Glomerular visceral epithelial cell (primary cell): ENCODE measurements at regions not wholly inside any gene's neighbourhood (a gene's known extent, or its start where the extent isn't known, plus 50 kb on each side); places are given as distances from the start of the nearest gene placed in this dataset.
"Not testable (repeated sequence)": the region's sequence is repeated elsewhere in the genome, so short reads cannot be mapped to it uniquely, and the experiment has no call there.

ENCODE experiments used
- DNase-seq: peaks from one replicate; pipeline ENCODE4 v3.0.0-alpha.2; 2016; ENCODE audit errors: extremely low spot score

DNA sequence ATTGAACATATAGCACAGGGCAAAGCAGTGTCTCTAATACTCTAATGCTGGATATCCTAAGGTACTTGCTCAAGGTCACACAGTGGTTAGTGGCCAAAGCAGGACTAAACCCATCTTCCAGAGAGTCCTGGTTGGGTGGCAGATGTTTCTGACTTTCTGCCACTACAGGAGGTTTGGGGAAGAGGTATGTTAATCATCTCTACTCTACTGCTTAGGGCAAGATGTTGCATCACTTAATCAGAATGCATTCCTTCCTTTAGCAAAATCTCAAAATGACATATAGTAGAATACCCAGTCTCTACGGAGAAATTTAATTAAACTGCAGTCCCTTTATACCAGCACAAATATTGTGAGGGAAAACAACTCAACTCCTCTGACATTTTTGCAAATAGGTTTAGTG lies 190.7 kb upstream of the FAM241A start:
- no peak for DNase-seq

DNA sequence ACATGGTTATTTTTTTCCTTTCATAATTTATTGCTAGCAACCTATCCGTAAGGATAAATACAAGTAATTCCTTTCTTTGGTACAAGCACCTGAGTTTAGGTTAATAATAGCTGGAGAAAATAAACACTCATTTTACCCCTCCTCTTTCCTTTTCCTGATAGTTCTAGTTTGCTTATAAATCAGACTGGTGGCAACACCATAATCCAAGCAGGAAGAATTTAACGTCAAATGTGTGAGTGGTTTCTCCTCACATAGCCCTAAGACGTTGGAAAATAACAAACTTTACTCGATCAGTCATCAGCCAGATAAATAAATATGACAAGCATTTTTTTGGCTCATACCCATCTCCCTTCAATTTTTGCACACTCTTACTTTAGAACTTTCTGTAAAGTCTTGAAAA lies 190.3 kb upstream of the FAM241A start:
- no peak for DNase-seq

DNA sequence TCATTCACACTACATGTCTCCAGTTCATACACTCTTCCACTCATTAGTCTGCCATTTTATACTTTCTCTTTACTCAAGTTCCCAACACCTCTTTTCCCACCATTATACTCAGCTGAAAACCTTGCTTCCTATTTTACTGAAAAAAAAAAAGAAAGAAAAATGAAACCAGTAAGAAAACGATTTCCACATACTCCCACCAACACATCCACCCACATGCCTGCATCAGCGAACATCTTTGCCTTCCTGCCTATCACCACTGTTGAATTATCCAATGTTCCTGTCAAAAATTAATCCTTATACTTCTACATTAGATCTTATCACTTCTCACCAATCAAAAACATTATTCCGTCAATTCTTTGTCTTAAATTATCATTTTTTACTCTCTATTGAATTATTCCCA lies 188.1 kb upstream of the FAM241A start:
- DNase-seq = no peak

DNA sequence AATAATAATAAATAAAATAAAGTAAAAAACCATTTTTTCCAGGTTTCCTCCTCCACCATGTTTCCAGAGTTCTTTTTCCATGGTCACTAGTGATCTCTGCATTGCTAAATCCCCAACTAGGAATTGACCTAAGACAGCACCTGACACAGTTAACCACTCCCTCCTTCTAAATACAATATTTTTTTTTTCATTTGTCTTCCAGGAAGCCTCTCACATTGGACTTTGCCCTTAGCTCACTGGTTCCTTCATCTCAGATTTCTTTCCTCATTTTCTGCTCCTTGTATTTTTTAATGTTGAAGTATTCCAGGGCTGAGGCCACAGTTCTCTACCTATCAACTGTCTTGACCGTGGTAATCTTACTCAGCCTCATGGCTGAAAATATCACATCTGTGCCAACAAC lies 187.3 kb upstream of the FAM241A start:
- no peak for DNase-seq

GRCh38 chr4:111959222-111959621 lies 186.0 kb upstream of the FAM241A start:
- peak; percentile 47 for DNase-seq

DNA sequence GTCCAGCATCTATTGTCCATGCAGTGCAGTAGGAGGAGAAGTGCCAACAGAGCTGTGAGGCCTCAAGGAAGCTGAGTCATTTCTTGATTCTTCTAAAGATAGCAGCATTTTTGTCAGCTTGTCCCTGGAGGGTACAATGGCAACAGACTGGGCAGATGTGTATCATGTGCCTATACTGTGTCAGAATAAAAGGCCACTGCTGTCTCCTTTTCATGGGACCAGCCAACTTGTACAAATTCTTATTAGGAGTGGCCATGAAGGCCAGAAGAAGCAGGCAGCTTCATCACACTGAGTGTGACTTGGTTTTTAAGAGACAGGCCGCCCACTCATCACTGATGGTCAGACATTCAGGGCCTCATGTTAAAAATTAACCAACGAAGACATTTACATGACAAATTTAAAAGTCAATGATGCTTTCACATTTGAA lies 185.0 kb upstream of the FAM241A start:
- DNase-seq = peak; percentile 11

DNA sequence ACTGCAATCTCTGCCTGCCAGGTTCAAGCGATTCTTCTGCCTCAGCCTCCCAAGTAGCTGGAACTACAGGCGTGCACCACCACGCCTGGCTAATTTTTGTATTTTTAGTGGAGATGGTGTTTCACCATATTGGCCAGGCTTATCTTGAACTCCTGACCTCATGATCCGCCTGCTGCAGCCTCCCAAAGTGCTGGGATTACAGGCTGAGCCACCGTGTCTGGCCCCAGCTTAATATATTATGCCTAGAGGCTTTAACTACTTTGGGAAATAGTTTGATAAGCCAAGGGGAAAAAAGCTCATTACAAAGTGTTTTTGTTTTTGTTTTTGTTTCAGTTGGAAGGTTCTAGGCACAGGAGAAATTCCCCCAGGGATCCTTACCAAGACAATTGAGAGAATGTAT lies 184.2 kb upstream of the FAM241A start:
- not testable (repeated sequence) for DNase-seq

DNA sequence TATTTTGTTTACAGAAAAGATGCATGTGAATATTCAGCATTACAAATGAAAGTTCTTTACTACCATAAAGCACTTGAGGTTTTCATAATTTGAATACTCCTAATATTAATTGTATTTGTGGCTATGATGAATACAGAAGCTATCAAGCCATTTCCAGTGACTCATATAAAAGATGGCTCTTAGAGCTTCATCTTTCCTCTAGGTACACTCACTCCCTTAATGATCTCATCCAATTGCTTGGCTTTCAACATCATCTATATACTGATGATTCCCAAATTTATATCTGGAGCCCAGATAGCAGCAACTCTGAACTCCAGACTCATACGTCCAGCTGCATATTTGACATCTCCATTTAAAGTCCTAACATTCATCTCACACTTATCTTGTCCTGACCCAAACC lies 183.4 kb upstream of the FAM241A start:
- DNase-seq = no peak

DNA sequence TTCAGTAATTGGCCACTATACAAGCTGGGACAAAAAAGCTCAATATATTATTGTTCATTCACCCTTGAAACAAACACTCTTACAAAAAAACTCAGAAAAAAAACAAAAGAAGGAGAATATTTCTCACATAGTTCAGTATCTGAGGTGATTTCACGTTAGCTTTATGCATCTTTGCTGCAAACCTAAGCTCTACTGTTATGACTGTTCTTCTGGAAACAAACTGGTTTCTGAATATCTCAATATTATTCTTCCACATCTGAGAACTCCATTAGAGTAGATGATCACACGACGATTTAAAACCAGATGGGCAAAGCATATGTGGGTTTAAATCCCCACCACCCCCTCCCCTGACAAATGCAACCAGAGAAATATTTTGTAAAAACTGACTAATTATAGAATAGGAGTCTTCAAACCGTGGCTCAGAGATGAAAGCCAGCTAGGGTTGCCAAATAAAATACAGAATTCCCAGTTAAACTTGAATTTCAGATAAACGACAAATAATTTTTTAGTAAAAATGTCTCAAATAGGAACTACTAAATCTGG lies 182.0 kb upstream of the FAM241A start:
- DNase-seq = no peak

DNA sequence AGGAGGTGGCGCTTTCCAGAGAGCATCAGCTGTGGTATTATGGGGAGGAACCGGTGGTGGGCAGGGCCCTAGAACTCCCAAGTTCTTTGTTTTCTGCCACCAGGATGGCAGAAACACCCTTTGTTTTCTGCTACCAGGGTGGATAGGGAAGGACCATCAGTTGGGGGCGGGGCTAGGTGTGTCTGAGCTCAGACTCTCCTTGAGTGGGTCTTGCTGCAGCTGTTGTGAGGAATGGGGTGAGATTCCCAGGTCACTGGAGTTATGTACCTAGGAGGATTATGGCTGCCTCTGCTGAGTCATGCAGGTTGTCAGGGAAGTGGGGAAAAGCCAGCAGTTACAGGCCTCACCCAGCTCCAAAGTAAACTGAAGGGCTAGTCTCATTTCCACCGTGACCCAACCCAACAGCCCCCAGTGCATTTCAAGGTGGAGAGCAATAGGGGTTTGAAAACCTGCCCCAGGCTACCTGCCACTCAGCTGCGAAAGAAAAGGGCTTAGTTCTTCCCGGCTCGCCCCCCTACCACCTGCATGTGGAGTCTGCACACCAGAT lies 167.8 kb upstream of the FAM241A start:
- no peak for DNase-seq

- no peak for DNase-seq
Observed at GRCh38 chr4:111979921-111980320, 165.3 kb upstream of the FAM241A start.

DNA sequence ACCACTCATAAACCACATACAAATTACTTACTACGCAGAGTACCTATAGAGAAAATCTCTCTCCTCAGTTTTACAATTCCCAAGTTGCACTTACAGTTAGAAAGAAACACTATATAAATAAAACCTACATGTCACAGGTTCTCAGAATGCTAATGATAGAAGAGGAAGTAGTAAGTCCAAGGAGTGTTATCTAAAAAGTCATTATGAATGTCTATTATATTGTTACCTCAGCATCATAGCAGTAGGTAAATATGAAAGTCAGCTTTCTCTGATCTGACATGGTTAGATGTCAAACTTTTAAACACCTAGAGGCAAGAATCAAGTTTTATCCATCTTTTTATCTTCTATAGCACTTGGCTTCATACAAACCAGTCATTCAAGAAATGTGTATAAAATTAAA lies 163.2 kb upstream of the FAM241A start:
- DNase-seq = no peak

DNA sequence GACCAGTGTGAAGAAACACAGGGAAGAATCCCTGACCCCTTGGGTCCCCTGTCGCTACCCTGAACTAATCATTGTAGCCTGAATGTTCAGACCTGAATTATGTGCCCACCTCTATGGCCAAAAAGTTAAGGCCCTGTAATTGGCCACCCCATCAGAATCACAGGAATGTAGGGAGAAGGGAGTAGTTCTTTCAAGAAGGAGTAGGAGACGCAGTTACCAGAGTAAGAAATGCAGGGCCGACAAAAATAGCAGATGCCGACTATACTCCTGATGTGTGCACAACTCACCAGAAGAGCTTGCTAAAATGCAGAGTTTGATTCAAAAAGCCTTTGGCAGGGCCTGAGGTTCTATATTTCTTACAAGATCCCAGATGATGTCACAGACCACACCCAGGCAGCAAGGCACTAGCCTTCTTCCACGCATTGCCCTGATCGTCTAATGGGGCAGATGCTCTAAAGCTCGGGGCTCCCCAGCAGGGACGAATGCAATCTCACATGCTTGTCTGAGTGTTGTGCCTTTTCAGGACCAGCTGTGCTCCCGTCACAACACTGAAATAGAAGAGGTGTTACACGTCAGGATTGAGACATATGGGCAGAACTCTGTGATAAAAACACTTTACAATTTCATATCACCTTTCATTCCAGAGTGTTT lies 161.0 kb upstream of the FAM241A start:
- DNase-seq = no peak

DNA sequence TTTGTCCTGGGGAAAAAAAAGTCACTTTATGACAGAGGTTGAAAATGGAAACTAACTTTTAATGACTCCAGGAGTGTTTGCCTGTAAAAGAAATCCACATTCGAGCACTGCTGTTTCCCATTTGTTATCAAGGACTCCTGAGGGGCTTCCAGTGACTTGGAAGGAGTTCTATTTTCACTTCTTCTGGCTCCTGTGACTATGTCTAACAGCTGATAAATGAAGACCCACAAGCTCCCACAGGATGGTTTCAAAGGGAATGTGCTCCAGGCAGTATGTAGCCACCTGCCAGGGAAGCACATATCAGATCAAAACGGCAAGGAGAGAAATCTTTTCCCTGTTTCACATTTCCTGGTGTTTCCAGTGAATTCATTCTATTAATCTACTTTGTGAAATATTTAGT lies 159.8 kb upstream of the FAM241A start:
- DNase-seq = no peak

- DNase-seq = no peak
Observed at GRCh38 chr4:111986095-111986494, 159.2 kb upstream of the FAM241A start.

DNA sequence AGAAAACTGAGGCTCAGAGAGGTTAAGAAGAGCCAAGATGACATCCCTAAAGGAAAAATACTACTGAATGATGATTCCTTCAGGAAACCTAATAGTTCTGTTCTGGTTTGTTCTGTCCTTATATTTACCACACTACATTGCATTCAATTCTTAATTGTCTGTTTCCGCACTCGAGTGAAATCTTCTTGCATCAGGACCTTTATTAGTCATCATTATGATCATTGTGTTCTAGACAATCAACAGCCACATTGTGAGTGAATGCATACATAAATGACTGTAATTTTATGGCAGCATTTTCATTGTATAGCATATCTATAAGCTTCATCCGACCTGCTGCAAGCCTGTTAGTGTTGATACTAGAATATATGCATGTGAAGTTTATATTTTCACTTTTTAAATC lies 156.7 kb upstream of the FAM241A start:
- DNase-seq = no peak

DNA sequence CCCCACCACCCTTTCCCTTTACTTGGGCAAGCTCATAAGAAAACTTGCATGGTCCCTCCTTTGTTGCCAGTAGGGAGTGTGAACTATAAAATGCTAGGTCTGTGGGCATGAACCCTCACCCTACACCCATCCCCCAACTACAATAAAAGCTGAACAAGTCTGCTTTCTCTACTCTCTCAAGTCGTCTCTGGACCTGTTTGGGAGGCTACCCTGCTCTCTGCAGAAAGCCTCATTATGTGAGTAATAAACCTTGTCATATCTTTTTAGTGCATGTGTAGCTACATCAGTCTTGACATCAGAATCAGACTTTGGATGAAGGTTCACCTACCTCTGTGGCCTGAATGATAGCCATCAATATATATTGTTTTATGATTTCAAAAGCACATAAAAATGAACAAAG lies 155.4 kb upstream of the FAM241A start:
- DNase-seq = no peak

DNA sequence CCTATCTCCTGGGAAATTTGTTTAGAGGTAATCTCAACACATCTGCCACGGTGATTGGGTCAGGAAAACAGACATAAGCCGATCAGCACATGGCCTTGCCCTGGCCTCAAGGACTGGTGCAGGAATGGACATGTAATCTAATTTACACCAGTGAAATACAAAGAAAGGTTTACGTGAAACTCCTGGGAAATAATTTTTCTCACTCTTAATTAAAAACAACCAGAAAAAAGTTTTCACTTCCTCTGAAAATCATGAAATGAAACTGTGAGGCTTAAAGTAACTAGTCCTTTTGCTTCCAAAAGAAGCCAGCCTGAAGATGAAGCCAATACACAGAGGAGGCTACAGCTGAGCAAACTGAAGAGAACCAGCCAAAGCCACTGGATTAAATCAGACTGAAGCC lies 154.1 kb upstream of the FAM241A start:
- DNase-seq = no peak

DNA sequence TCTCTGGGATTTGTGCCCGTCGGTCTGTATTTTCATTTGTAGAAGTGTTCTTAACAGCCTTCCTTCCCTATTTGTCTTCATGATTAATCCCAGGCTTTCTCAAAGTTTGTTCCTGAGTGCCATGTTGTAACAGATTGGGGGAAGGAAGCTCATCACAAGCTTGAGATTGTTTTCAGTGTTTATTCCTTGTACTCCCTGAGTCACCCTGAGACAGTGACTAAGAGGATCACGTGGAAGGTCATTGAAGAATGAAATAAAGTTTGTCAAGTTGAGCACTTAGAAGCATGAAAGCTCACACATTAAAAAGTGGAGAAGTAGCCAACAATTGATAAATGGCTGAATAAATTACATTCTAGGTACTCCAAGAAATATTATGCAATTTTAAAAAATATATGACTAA lies 153.5 kb upstream of the FAM241A start:
- DNase-seq = peak; percentile 17

- no peak for DNase-seq
Observed at GRCh38 chr4:111992351-111993168, 152.7 kb upstream of the FAM241A start.

- DNase-seq = no peak
Observed at GRCh38 chr4:111994392-111994791, 150.9 kb upstream of the FAM241A start.

- DNase-seq = no peak
Observed at GRCh38 chr4:111997785-111998184, 147.5 kb upstream of the FAM241A start.

DNA sequence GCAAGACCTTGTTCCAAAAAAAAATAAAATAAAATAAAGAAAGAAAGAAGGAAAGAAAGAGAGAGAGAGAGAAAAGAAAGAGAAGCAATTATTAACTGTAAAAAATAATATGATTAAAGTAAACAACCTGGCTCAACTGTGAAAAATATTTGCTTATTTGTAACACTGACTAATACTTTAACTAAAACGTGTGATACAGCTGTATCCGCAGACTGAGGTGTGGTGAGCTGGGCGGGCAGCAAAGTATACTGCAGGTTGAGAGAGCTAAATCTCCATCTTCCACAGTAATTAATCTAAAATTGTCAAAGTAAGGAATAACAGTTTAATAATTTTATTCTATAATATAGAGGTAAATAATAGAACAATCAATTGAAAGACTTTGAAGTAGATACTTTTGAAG lies 145.5 kb upstream of the FAM241A start:
- DNase-seq = no peak
